Amygdala (tissue), 56 donors: ENCODE measurements at regions not wholly inside any gene's neighbourhood (a gene's known extent, or its start where the extent isn't known, plus 50 kb on each side); places are given as distances from the start of the nearest gene placed in this dataset.

ENCODE experiments used
- DNase-seq, 56 donors: peaks; one replicate each; lab custom pipeline; 2025; lab: John Stamatoyannopoulos, UW

GRCh38 chr5:122713041-122713440, 61.8 kb upstream of the SNX2 start:
- no peak for DNase-seq

GRCh38 chr5:122715095-122715494, 59.8 kb upstream of the SNX2 start:
- DNase-seq: no peak

GRCh38 chr5:122718611-122719010, 56.3 kb upstream of the SNX2 start:
- no peak for DNase-seq

GRCh38 chr5:122719991-122720746, 54.7 kb upstream of the SNX2 start:
- DNase-seq: no peak

GRCh38 chr5:122721127-122721526, 53.8 kb upstream of the SNX2 start:
- no peak for DNase-seq

GRCh38 chr5:122722341-122722740, 52.5 kb upstream of the SNX2 start:
- no peak for DNase-seq

- no peak for DNase-seq
Observed at GRCh38 chr5:122723606-122724352, 51.1 kb upstream of the SNX2 start.
